Fibroblast of skin of back (primary cell): ENCODE measurements at regions not wholly inside any gene's neighbourhood (a gene's known extent, or its start where the extent isn't known, plus 50 kb on each side); places are given as distances from the start of the nearest gene placed in this dataset.
A peak's percentile ranks its signal among the peaks of the same experiment; 100 is the strongest.

Experiments used
- DNase-seq: peaks from one replicate; pipeline ENCODE4 v3.0.0-alpha.2; 2013

- DNase-seq = no peak
Measured at GRCh38 chr11:108994887-108995286, 330.0 kb downstream of the DDX10 start.

GRCh38 chr11:108997826-108998225 lies 333.0 kb downstream of the DDX10 start:
- peak; percentile 55 for DNase-seq

- no peak for DNase-seq
Measured at GRCh38 chr11:109000531-109000930, 335.7 kb downstream of the DDX10 start.

GRCh38 chr11:109001585-109001984 lies 336.7 kb downstream of the DDX10 start:
- DNase-seq = no peak

GRCh38 chr11:109012991-109013390 lies 348.1 kb downstream of the DDX10 start:
- no peak for DNase-seq

GRCh38 chr11:109015283-109015682 lies 350.4 kb downstream of the DDX10 start:
- DNase-seq = peak; percentile 88

- DNase-seq = no peak
Measured at GRCh38 chr11:109016724-109017123, 351.9 kb downstream of the DDX10 start.

- DNase-seq = no peak
Measured at GRCh38 chr11:109017489-109017888, 352.6 kb downstream of the DDX10 start.

- no peak for DNase-seq
Measured at GRCh38 chr11:109018639-109019038, 353.8 kb downstream of the DDX10 start.

GRCh38 chr11:109019342-109019936 lies 354.6 kb downstream of the DDX10 start:
- DNase-seq = no peak

GRCh38 chr11:109023036-109023435 lies 358.2 kb downstream of the DDX10 start:
- no peak for DNase-seq

- peak; percentile 87 for DNase-seq
Measured at GRCh38 chr11:109026891-109027489, 362.1 kb downstream of the DDX10 start.

GRCh38 chr11:109027851-109028250 lies 363.0 kb downstream of the DDX10 start:
- DNase-seq = no peak

GRCh38 chr11:109029927-109030326 lies 365.1 kb downstream of the DDX10 start:
- DNase-seq = no peak

GRCh38 chr11:109033627-109034338 lies 368.9 kb downstream of the DDX10 start:
- peak; percentile 93 for DNase-seq

- DNase-seq = peak; percentile 78
Measured at GRCh38 chr11:109034339-109034696, 369.4 kb downstream of the DDX10 start.

- DNase-seq = no peak
Measured at GRCh38 chr11:109035284-109035683, 370.4 kb downstream of the DDX10 start.

- peak; percentile 35 for DNase-seq
Measured at GRCh38 chr11:109036011-109036410, 371.1 kb downstream of the DDX10 start.

- DNase-seq = peak; percentile 90
Measured at GRCh38 chr11:109037856-109038780, 373.2 kb downstream of the DDX10 start.

- DNase-seq = no peak
Measured at GRCh38 chr11:109039611-109040010, 374.7 kb downstream of the DDX10 start.

- no peak for DNase-seq
Measured at GRCh38 chr11:109040303-109040702, 375.4 kb downstream of the DDX10 start.

- DNase-seq = peak; percentile 20
Measured at GRCh38 chr11:109041876-109042275, 377.0 kb downstream of the DDX10 start.

GRCh38 chr11:109043315-109043714 lies 378.4 kb downstream of the DDX10 start:
- no peak for DNase-seq
